HepG2 (cell line): ENCODE measurements at regions not wholly inside any gene's neighbourhood (a gene's known extent, or its start where the extent isn't known, plus 50 kb on each side); places are given as distances from the start of the nearest gene placed in this dataset.
A peak's percentile ranks its signal among the peaks of the same experiment; 100 is the strongest.

Experiments used
- ATAC-seq: fragments of 200-7000 bp; cut with Tn5 transposase; 3 replicates; pipeline ENCODE4 v1.9.1; 2020; ENCODE audit warnings: mild to moderate bottlenecking, moderate library complexity
- BruUV-seq: library from RNA; stranded (reverse); fragments of 400-500 nt; replicated peaks from 2 replicates; lab custom pipeline; 2021; lab: Mats Ljungman, UMichigan
- CTCF ChIA-PET: fragments of 300-600 bp; formaldehyde crosslinking; extraction: SDS; loops from one replicate; lab custom pipeline; 2021; ENCODE audit warnings: low total read pairs, inconsistent platforms, low intra/inter-chr PET ratio; lab: Yijun Ruan, JAX
- POLR2A ChIA-PET: fragments of 350-600 bp; sonication (Branson Sonifier 250); formaldehyde crosslinking; loops from one replicate; lab custom pipeline; 2020; ENCODE audit warnings: antibody characterized with exemption, inconsistent platforms; lab: Yijun Ruan, JAX
- DNase-seq: peaks from one replicate; pipeline ENCODE4 v3.0.0-alpha.2; 2015; ENCODE audit warnings: low spot score
- FAIRE-seq: peaks from 3 replicates; lab custom pipeline; 2011; peaks lifted over from hg19 to GRCh38; lab: Jason Lieb, UNC
- H2AFZ ChIP-seq: one replicate; pipeline ENCODE4 v1.6.1; 2011; ENCODE audit warnings: low read length, inconsistent platforms
- H3K27ac ChIP-seq: fragments of 300-600 bp; 3 replicates; pipeline ENCODE4 v1.8.0; 2011; ENCODE audit warnings: mixed run types, mild to moderate bottlenecking, mixed read lengths, low read length, inconsistent platforms; ENCODE audit not compliant: insufficient read depth; ENCODE audit errors: extremely low read length
- H3K27me3 ChIP-seq, 2 experiments: fragments of 200-600 bp in 1 of 2; 2 replicates in 1 of 2; 3 replicates in 1 of 2; pipeline versions ENCODE4 v1.6.0 to v1.8.0; 2011; ENCODE audit warnings: low read length in 2 of 2, mild to moderate bottlenecking in 2 of 2, moderate library complexity in 2 of 2, inconsistent platforms in 1 of 2; ENCODE audit not compliant: insufficient read depth in 2 of 2, control insufficient read depth in 1 of 2
- H3K36me3 ChIP-seq, 2 experiments: fragments of 200-600 bp in 1 of 2; replicated peaks in 1 of 2; 2 replicates in 1 of 2; 3 replicates in 1 of 2; pipeline versions ENCODE4 v1.5.1 to v1.8.0; 2011; ENCODE audit warnings: low read length in 2 of 2, inconsistent platforms in 1 of 2; ENCODE audit not compliant: insufficient read depth in 2 of 2, control insufficient read depth in 1 of 2
- H3K4me1 ChIP-seq: 2 replicates; pipeline ENCODE4 v1.5.1; 2012; ENCODE audit warnings: low read length, inconsistent platforms; ENCODE audit not compliant: insufficient read depth
- H3K4me2 ChIP-seq: 2 replicates; pipeline ENCODE4 v1.6.0; 2011; ENCODE audit warnings: low read depth, low read length, inconsistent platforms
- H3K4me3 ChIP-seq, 3 experiments: fragments of 200-600 bp in 1 of 3; sonication (generic), shearing (Covaris generic) in 1 of 3; replicated peaks in 1 of 3; 2 replicates each; pipeline ENCODE4 v1.5.1; 2011 to 2016; ENCODE audit warnings: low read length in 3 of 3, inconsistent platforms in 2 of 3, low read depth in 2 of 3, mild to moderate bottlenecking in 2 of 3, control low read depth in 1 of 3, mixed read lengths in 1 of 3; ENCODE audit not compliant: insufficient read depth in 1 of 3
- H3K79me2 ChIP-seq: one replicate; pipeline ENCODE4 v1.6.1; 2011; ENCODE audit warnings: low read length, inconsistent platforms; ENCODE audit not compliant: insufficient read depth
- H3K9ac ChIP-seq: 2 replicates; pipeline ENCODE4 v1.6.0; 2011; ENCODE audit warnings: mild to moderate bottlenecking, low read depth, low read length, inconsistent platforms; ENCODE audit not compliant: insufficient read depth
- H3K9me3 ChIP-seq: 2 replicates; pipeline ENCODE4 v1.5.1; 2012; ENCODE audit warnings: mild to moderate bottlenecking, low read length
- H4K20me1 ChIP-seq: 2 replicates; pipeline ENCODE4 v1.6.0; 2011; ENCODE audit warnings: inconsistent platforms, mild to moderate bottlenecking, low read length, moderate library complexity; ENCODE audit not compliant: insufficient read depth
- ADNP ChIP-seq: sonication (generic); formaldehyde crosslinking; IDR thresholded peaks from 2 replicates; pipeline ENCODE4 v1.4.0; 2020; ENCODE audit warnings: missing genetic modification reagents
- FLYWCH1 ChIP-seq: sonication (generic); formaldehyde crosslinking; IDR thresholded peaks from 2 replicates; pipeline ENCODE4 v1.8.1; 2023; ENCODE audit warnings: mild to moderate bottlenecking, missing genetic modification reagents
- FOXK2 ChIP-seq: fragments of 450-650 bp; IDR thresholded peaks from 2 replicates; pipeline ENCODE4 v1.6.1; 2016
- GTF2F1 ChIP-seq: fragments of 150-350 bp; IDR thresholded peaks from 2 replicates; pipeline ENCODE4 v1.6.1; 2014; ENCODE audit warnings: low read length
- KIAA2018 ChIP-seq: sonication (generic); formaldehyde crosslinking; IDR thresholded peaks from 2 replicates; pipeline ENCODE4 v1.5.0; 2020; ENCODE audit warnings: mild to moderate bottlenecking, missing genetic modification reagents, borderline replicate concordance
- KLF6 ChIP-seq: IDR thresholded peaks from 2 replicates; pipeline ENCODE4 v1.8.0; 2016; ENCODE audit warnings: missing biosample characterization, missing genetic modification reagents
- MAFF ChIP-seq: IDR thresholded peaks from 2 replicates; pipeline ENCODE4 v1.6.1; 2011; ENCODE audit warnings: low read depth, low read length, improper control_type of control experiment
- MAFK ChIP-seq, 2 experiments: IDR thresholded peaks in 1 of 2; conservative IDR thresholded peaks in 1 of 2; 2 replicates each; pipeline ENCODE4 v1.6.1; 2011; ENCODE audit warnings: improper control_type of control experiment in 2 of 2, low read length in 2 of 2
- MED8 ChIP-seq: sonication (generic); formaldehyde crosslinking; IDR thresholded peaks from 2 replicates; pipeline ENCODE4 v1.8.1; 2023; ENCODE audit warnings: mild to moderate bottlenecking, missing genetic modification reagents; ENCODE audit not compliant: insufficient replicate concordance
- PPARG ChIP-seq: conservative IDR thresholded peaks from 2 replicates; pipeline ENCODE4 v1.6.1; 2016; ENCODE audit warnings: missing biosample characterization, missing genetic modification reagents
- SAP130 ChIP-seq: IDR thresholded peaks from 2 replicates; pipeline ENCODE4 v1.6.1; 2016; ENCODE audit warnings: low read depth
- SKI ChIP-seq: fragments of 450-650 bp; IDR thresholded peaks from one replicate; pipeline ENCODE4 v1.6.1; 2018; ENCODE audit warnings: mild to moderate bottlenecking; ENCODE audit not compliant: partially characterized antibody
- ZFAT ChIP-seq: sonication (generic); formaldehyde crosslinking; conservative IDR thresholded peaks from 2 replicates; pipeline ENCODE4 v1.8.1; 2023; ENCODE audit warnings: missing genetic modification reagents, inconsistent platforms
- ZNF678 ChIP-seq: sonication (generic); formaldehyde crosslinking; IDR thresholded peaks from 2 replicates; pipeline ENCODE4 v1.4.0; 2020; ENCODE audit warnings: mild to moderate bottlenecking, missing genetic modification reagents
- WGBS: methylation state at CpG from one replicate; pipeline ENCODE4 v1.1.6; 2017; ENCODE audit warnings: low lambda C conversion rate; 5-methylcytosine and 5-hydroxymethylcytosine counted together
- in situ Hi-C: cut with HindIII; loops from 2 replicates; pipeline ENCODE4 v1.10.0; 2017; ENCODE audit warnings: low pct_unique_long_range_greater_than_20kb; ENCODE audit not compliant: extremely low pct_ligation_motif_present
- intact Hi-C: fragments of 100-400 bp; cut with micrococcal nuclease; formaldehyde crosslinking; loops from one replicate; pipeline ENCODE4 v1.10.0; 2022; ENCODE audit not compliant: unreplicated experiment

- ATAC-seq (no peak), DNase-seq (no peak), FAIRE-seq (no peak)
- Histone ChIP-seq H2AFZ (no peak overlapping the region), H3K4me1 (no peaks in the 10 kb centered on the region), H3K36me3 (no peaks in the 10 kb centered on the region), H3K27me3 (no peaks in the 10 kb centered on the region; a peak in 1 of 5 replicates), H3K4me2 (no peak overlapping the region), H3K9ac (no peak overlapping the region), H3K27ac (no peak overlapping the region), H4K20me1 (no peaks in the 10 kb centered on the region), H3K4me3 (no peak overlapping the region), H3K9me3 (peaks cover 6% of the 10 kb centered on the region), H3K79me2 (no peaks in the 10 kb centered on the region)
- no TSS peak for BruUV-seq
- ChIA-PET CTCF (no interaction called here), POLR2A (no interaction called here)
- TF ChIP-seq FLYWCH1 (no peak), MED8 (CRISPR knock-in tag) (no peak), SKI (no peak), FOXK2 (no peak), MAFF (peak; percentile 93), ZFAT (CRISPR knock-in tag) (no peak), MAFK (conservative IDR thresholded peaks at IDR 0.05 in 1 of 2, IDR thresholded peaks at IDR 0.05 in 1 of 2; ENCODE audit: low read length in 2 of 2) (peak; percentile 91 to 96)
- intact Hi-C loops, result no loop called here
- 30% methylated on average over 7 of the region's 14 CpGs for WGBS
- in situ Hi-C loops, result no loop called here
Observed at GRCh38 chr5:174608631-174609097, 115.7 kb upstream of the MSX2 start.

GRCh38 chr5:174609116-174609515 is 115.3 kb upstream of the MSX2 start:
- no peak for ATAC-seq
- no TSS peak for BruUV-seq
- no peak overlapping the region for H3K4me2 ChIP-seq
- no peak overlapping the region for H3K4me3 ChIP-seq
- DNase-seq, result no peak
- H3K27me3 ChIP-seq, result no peaks in the 10 kb centered on the region
- no peak overlapping the region for H2AFZ ChIP-seq
- H3K9me3 ChIP-seq, result peaks cover 1% of the 10 kb centered on the region; the same call in 1 of the 2 replicates
- no peaks in the 10 kb centered on the region for H3K4me1 ChIP-seq
- intact Hi-C loops (no loop called here), in situ Hi-C loops (no loop called here)
- WGBS, result 27% methylated on average over 3 of the region's 14 CpGs
- H3K9ac ChIP-seq, result no peak overlapping the region
- H3K27ac ChIP-seq, result no peak overlapping the region
- no peak for FAIRE-seq
- no peaks in the 10 kb centered on the region for H3K36me3 ChIP-seq
- ChIA-PET POLR2A (no interaction called here), CTCF (no interaction called here)
- no peaks in the 10 kb centered on the region for H4K20me1 ChIP-seq
- H3K79me2 ChIP-seq, result no peaks in the 10 kb centered on the region
- TF ChIP-seq SAP130 (CRISPR knock-in tag) (no peak), PPARG (no peak), KIAA2018 (CRISPR knock-in tag) (no peak), KLF6 (no peak), GTF2F1 (no peak), ADNP (CRISPR knock-in tag) (no peak), ZNF678 (CRISPR knock-in tag) (no peak)
